ENCODE measurements at regions not wholly inside any gene's neighbourhood (a gene's known extent, or its start where the extent isn't known, plus 50 kb on each side); places are given as distances from the start of the nearest gene placed in this dataset.

GRCh38 chr10:111459967-111460366, 383.1 kb downstream of the ADRA2A start:
- Histone ChIP-seq H3K27ac (ENCODE audit: extremely low read depth, low read depth, low read length) (no peak overlapping the region), H3K4me3 (ENCODE audit: low read depth, low read length) (no peak overlapping the region), H3K36me3 (ENCODE audit: control insufficient read depth in 2 of 2, insufficient read depth in 1 of 2, low read length in 2 of 2) (no peaks in the 10 kb centered on the region), H3K9me3 (ENCODE audit: control insufficient read depth, insufficient read depth, low read depth, low read length) (no peaks in the 10 kb centered on the region), H3K4me1 (ENCODE audit: control insufficient read depth, insufficient read depth, low read length) (no peaks in the 10 kb centered on the region)
- TF ChIP-seq ZNF114 (tag by site-specific recombination; IDR thresholded peaks at IDR 0.05), result no peak
- TF ChIP-seq ZNF621 (tag by site-specific recombination; IDR thresholded peaks at IDR 0.05), result no peak
- TF ChIP-seq PRDM4 (tag by site-specific recombination; IDR thresholded peaks at IDR 0.05), result no peak
- no peak for TF ChIP-seq ZNF600 (tag by site-specific recombination; IDR thresholded peaks at IDR 0.05)
- no peak for TF ChIP-seq ZNF692 (tag by site-specific recombination; IDR thresholded peaks at IDR 0.05)
- no peak for TF ChIP-seq ZNF341 (tag by site-specific recombination; IDR thresholded peaks at IDR 0.05; ENCODE audit: low read depth)
- no peak for TF ChIP-seq PRDM1 (tag by site-specific recombination; IDR thresholded peaks at IDR 0.05)
- TF ChIP-seq ZNF785 (tag by site-specific recombination; IDR thresholded peaks at IDR 0.05), result no peak
- no peak for TF ChIP-seq ZNF398 (tag by site-specific recombination; IDR thresholded peaks at IDR 0.05)
- no peak for TF ChIP-seq ZBTB48 (tag by site-specific recombination; IDR thresholded peaks at IDR 0.05)
- TF ChIP-seq ZNF629 (tag by site-specific recombination; IDR thresholded peaks at IDR 0.05), result no peak
- no peak for TF ChIP-seq ZSCAN30 (tag by site-specific recombination; IDR thresholded peaks at IDR 0.05)
- TF ChIP-seq ZNF610 (tag by site-specific recombination; IDR thresholded peaks at IDR 0.05; ENCODE audit: borderline replicate concordance), result no peak
- no peak for TF ChIP-seq ZNF311 (tag by site-specific recombination; IDR thresholded peaks at IDR 0.05; ENCODE audit: borderline replicate concordance)
- TF ChIP-seq ZFHX2 (tag by site-specific recombination; conservative IDR thresholded peaks at IDR 0.05), result no peak
- ChIA-PET POLR2A (no interaction called here), CTCF (no interaction called here)

- POLR2A ChIA-PET, result no interaction called here
- no peaks in the 10 kb centered on the region for H3K9me3 ChIP-seq (ENCODE audit: control insufficient read depth, insufficient read depth, low read depth, low read length)
- CTCF ChIA-PET, result no interaction called here
- no peaks in the 10 kb centered on the region for H3K36me3 ChIP-seq (ENCODE audit: control insufficient read depth in 2 of 2, insufficient read depth in 1 of 2, low read length in 2 of 2)
- no peak overlapping the region for H3K27ac ChIP-seq (ENCODE audit: extremely low read depth, low read depth, low read length)
- H3K4me3 ChIP-seq (ENCODE audit: low read depth, low read length), result no peak overlapping the region
- no peaks in the 10 kb centered on the region for H3K4me1 ChIP-seq (ENCODE audit: control insufficient read depth, insufficient read depth, low read length)
- no peak for TF ChIP-seq ZNF404 (tag by site-specific recombination; IDR thresholded peaks at IDR 0.05)
- TF ChIP-seq ZNF629 (tag by site-specific recombination; IDR thresholded peaks at IDR 0.05), result no peak
- no peak for TF ChIP-seq KLF10 (tag by site-specific recombination; IDR thresholded peaks at IDR 0.05)
- TF ChIP-seq ZFP69B (tag by site-specific recombination; IDR thresholded peaks at IDR 0.05), result no peak
- no peak for TF ChIP-seq ZFP41 (tag by site-specific recombination; IDR thresholded peaks at IDR 0.05; ENCODE audit: borderline replicate concordance)
- TF ChIP-seq SCRT1 (tag by site-specific recombination; IDR thresholded peaks at IDR 0.05; ENCODE audit: borderline replicate concordance), result no peak
- no peak for TF ChIP-seq GLIS2 (tag by site-specific recombination; IDR thresholded peaks at IDR 0.05)
- TF ChIP-seq ZNF747 (tag by site-specific recombination; IDR thresholded peaks at IDR 0.05), result no peak
- TF ChIP-seq ZNF530 (tag by site-specific recombination; IDR thresholded peaks at IDR 0.05; ENCODE audit: low read depth), result no peak
- no peak for TF ChIP-seq HOXA7 (CRISPR knock-in tag; IDR thresholded peaks at IDR 0.05; ENCODE audit: borderline replicate concordance)
- no peak for TF ChIP-seq YY2 (tag by site-specific recombination; IDR thresholded peaks at IDR 0.05)
- TF ChIP-seq TCF7L2 (IDR thresholded peaks at IDR 0.05; ENCODE audit: borderline replicate concordance, low read depth, low read length), result no peak
- TF ChIP-seq ZNF184 (tag by site-specific recombination; IDR thresholded peaks at IDR 0.05), result no peak
- no peak for TF ChIP-seq ZNF645 (tag by site-specific recombination; IDR thresholded peaks at IDR 0.05)
- TF ChIP-seq ZNF266 (tag by site-specific recombination; IDR thresholded peaks at IDR 0.05; ENCODE audit: low read depth), result no peak
- no peak for TF ChIP-seq ZSCAN23 (tag by site-specific recombination; IDR thresholded peaks at IDR 0.05)
- no peak for TF ChIP-seq BCL6B (tag by site-specific recombination; IDR thresholded peaks at IDR 0.05)
Measured at GRCh38 chr10:111472445-111472844, 395.6 kb downstream of the ADRA2A start.

Data from HEK293 (cell line).